ENCODE measurements at regions not wholly inside any gene's neighbourhood (a gene's known extent, or its start where the extent isn't known, plus 50 kb on each side); places are given as distances from the start of the nearest gene placed in this dataset.

DNA sequence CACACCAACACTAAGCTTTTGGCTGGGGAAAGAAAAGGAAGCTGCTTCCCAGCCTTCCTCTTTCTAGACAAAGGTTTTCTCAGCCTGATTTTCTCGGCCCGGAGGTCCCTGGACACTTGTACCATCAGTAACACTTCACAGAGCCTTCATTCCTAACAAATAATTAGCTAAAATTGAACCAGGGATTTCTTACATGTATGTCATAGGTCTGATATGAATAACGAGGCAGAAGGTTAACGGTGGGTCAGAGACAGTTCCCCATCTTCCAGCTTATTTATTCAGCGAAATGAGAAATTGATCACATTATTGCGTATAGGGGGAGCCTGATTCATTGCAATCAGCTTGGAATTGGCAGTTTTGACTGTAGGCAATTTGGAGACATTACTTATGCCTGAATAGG lies 142.5 kb downstream of the SALL1 start:
- Histone ChIP-seq H3K27ac (ENCODE audit: low read depth in 1 of 2, low read length in 2 of 2) (no peak overlapping the region), H3K27me3 (ENCODE audit: control insufficient read depth in 1 of 2, insufficient read depth in 2 of 2, low read length in 2 of 2) (peaks cover 0 to 4% of the 10 kb centered on the region in 2 experiments), H3K4me3 (ENCODE audit: low read length) (no peak overlapping the region), H3K9me3 (ENCODE audit: control insufficient read depth in 1 of 2, insufficient read depth in 1 of 2, low read length in 2 of 2) (peaks cover 0 to 8% of the 10 kb centered on the region in 2 experiments), H3K4me1 (ENCODE audit: insufficient read depth, low read length) (no peaks in the 10 kb centered on the region), H3K36me3 (ENCODE audit: insufficient read depth, low read length) (no peaks in the 10 kb centered on the region)
- no peak overlapping the region for H3K27ac Mint-ChIP-seq
- ChIA-PET CTCF (no interaction called here), POLR2A (no interaction called here)
- DNase-seq: no peak
- H3K27me3 Mint-ChIP-seq: peaks cover 34% of the 10 kb centered on the region
- H3K4me1 Mint-ChIP-seq (ENCODE audit: low read depth): no peaks in the 10 kb centered on the region
- H3K4me3 Mint-ChIP-seq: no peak overlapping the region
- H3K9me3 Mint-ChIP-seq: peaks cover 12% of the 10 kb centered on the region
- TF ChIP-seq, protein P1, sequence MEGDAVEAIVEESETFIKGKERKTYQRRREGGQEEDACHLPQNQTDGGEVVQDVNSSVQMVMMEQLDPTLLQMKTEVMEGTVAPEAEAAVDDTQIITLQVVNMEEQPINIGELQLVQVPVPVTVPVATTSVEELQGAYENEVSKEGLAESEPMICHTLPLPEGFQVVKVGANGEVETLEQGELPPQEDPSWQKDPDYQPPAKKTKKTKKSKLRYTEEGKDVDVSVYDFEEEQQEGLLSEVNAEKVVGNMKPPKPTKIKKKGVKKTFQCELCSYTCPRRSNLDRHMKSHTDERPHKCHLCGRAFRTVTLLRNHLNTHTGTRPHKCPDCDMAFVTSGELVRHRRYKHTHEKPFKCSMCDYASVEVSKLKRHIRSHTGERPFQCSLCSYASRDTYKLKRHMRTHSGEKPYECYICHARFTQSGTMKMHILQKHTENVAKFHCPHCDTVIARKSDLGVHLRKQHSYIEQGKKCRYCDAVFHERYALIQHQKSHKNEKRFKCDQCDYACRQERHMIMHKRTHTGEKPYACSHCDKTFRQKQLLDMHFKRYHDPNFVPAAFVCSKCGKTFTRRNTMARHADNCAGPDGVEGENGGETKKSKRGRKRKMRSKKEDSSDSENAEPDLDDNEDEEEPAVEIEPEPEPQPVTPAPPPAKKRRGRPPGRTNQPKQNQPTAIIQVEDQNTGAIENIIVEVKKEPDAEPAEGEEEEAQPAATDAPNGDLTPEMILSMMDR (IDR thresholded peaks at IDR 0.05): no peak
- no peak for ATAC-seq (ENCODE audit: poor library complexity)
- H3K36me3 Mint-ChIP-seq (ENCODE audit: low read depth): no peaks in the 10 kb centered on the region
- intact Hi-C loops (cut with DNase I, micrococcal nuclease): no loop called here

DNA sequence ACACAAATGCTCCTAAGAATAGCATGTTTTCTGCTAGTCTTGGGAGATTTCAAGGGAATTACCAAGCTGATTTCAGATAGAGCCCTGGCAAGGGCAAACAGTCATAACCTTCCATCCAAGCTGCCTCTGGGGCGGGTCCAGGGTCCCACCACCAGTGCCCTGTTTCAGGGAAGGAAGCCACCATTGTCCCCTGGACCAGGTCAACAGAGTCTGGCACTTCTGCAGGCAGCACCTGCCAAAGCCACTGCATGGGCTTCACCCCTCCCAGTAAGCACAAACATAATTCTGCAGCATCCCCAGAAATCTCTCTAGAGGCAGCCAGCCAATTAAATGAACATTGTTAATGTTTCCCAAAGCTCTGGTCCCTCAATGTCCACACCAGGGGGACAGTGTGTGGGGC lies 143.0 kb downstream of the SALL1 start:
- H3K4me3 Mint-ChIP-seq: no peak overlapping the region
- H3K4me1 ChIP-seq (ENCODE audit: insufficient read depth, low read length): no peaks in the 10 kb centered on the region
- H3K27me3 Mint-ChIP-seq: peaks cover 29% of the 10 kb centered on the region
- ChIA-PET POLR2A (no interaction called here), CTCF (no interaction called here)
- no peak overlapping the region for H3K27ac Mint-ChIP-seq
- H3K4me3 ChIP-seq (ENCODE audit: low read length): no peak overlapping the region
- no peaks in the 10 kb centered on the region for H3K36me3 Mint-ChIP-seq (ENCODE audit: low read depth)
- no peaks in the 10 kb centered on the region for H3K4me1 Mint-ChIP-seq (ENCODE audit: low read depth)
- no peaks in the 10 kb centered on the region for H3K36me3 ChIP-seq (ENCODE audit: insufficient read depth, low read length)
- H3K9me3 ChIP-seq (ENCODE audit: control insufficient read depth in 1 of 2, insufficient read depth in 1 of 2, low read length in 2 of 2): peaks cover 0 to 8% of the 10 kb centered on the region in 2 experiments
- ATAC-seq (ENCODE audit: poor library complexity) (no peak), DNase-seq (no peak)
- peaks cover 12% of the 10 kb centered on the region for H3K9me3 Mint-ChIP-seq
- TF ChIP-seq, protein P1 (IDR thresholded peaks at IDR 0.05): no peak
- no peak overlapping the region for H3K27ac ChIP-seq (ENCODE audit: low read depth in 1 of 2, low read length in 2 of 2)
- peaks cover 0 to 4% of the 10 kb centered on the region in 2 experiments for H3K27me3 ChIP-seq (ENCODE audit: control insufficient read depth in 1 of 2, insufficient read depth in 2 of 2, low read length in 2 of 2)
- intact Hi-C loops (cut with DNase I, micrococcal nuclease): no loop called here

DNA sequence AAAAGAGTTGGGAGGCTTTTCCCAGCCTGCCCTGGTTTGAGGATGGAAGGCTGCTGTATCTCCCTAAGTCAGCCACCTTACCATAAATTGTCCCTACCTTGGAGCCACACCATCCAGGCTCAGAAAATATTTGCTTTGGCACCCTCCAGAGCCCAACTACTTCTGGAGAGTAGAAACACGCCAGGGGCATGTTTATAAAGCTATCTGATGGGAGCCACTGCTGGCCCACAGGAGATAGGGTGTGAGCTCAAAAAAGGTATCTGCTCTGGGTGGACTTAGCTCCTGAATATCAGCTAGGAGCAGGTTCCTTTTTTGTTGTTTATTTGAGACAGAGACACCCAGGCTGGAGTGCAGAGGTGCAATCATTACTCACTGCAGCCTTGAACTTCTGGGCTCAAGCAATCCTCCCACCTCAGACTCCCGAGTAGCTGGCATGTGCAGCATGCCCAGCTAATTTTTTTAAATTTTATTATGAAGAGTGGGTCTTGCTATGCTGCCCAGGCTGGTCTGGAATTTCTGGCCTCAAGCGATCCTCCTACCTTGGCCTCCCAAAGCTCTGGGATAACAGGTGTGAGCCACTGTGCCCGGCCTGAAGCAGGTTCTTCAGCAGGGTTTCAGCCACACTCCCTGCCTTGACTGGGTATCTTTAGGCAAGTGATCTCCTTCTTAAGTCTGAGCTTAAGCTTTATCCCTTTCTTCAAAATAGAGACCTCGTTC lies 147.1 kb downstream of the SALL1 start:
- ATAC-seq (ENCODE audit: poor library complexity) (no peak), DNase-seq (no peak)
- no peak overlapping the region for H3K27ac ChIP-seq (ENCODE audit: low read depth in 1 of 2, low read length in 2 of 2)
- H3K4me3 ChIP-seq (ENCODE audit: low read length): no peak overlapping the region
- intact Hi-C loops (cut with DNase I, micrococcal nuclease): no loop called here
- H3K9me3 ChIP-seq (ENCODE audit: control insufficient read depth in 1 of 2, insufficient read depth in 1 of 2, low read length in 2 of 2): peaks cover 0 to 4% of the 10 kb centered on the region in 2 experiments
- TF ChIP-seq, protein P1 (IDR thresholded peaks at IDR 0.05): no peak
- ChIA-PET POLR2A (no interaction called here), CTCF (no interaction called here)
- H3K36me3 ChIP-seq (ENCODE audit: insufficient read depth, low read length): no peaks in the 10 kb centered on the region
- Mint-ChIP-seq H3K4me1 (ENCODE audit: low read depth) (no peaks in the 10 kb centered on the region), H3K4me3 (no peak overlapping the region), H3K36me3 (ENCODE audit: low read depth) (no peaks in the 10 kb centered on the region), H3K9me3 (peaks cover 9% of the 10 kb centered on the region), H3K27ac (no peak overlapping the region), H3K27me3 (peaks cover 37% of the 10 kb centered on the region)
- H3K27me3 ChIP-seq (ENCODE audit: control insufficient read depth in 1 of 2, insufficient read depth in 2 of 2, low read length in 2 of 2): peaks cover 0 to 9% of the 10 kb centered on the region in 2 experiments
- H3K4me1 ChIP-seq (ENCODE audit: insufficient read depth, low read length): no peaks in the 10 kb centered on the region
